ENCODE measurements at regions not wholly inside any gene's neighbourhood (a gene's known extent, or its start where the extent isn't known, plus 50 kb on each side); places are given as distances from the start of the nearest gene placed in this dataset.

- H3K9ac ChIP-seq (ENCODE audit: insufficient read depth in 1 of 2, low read depth in 2 of 2, low read length in 2 of 2) = no peak overlapping the region
- TF ChIP-seq KLF16 (IDR thresholded peaks at IDR 0.05) = no peak
- TF ChIP-seq TBP (optimal IDR thresholded peaks at IDR 0.05; ENCODE audit: low read depth, low read length) = no peak
- TF ChIP-seq THRB (CRISPR knock-in tag; conservative IDR thresholded peaks at IDR 0.05) = no peak
- no peak for TF ChIP-seq ZNF277 (CRISPR knock-in tag; IDR thresholded peaks at IDR 0.05; ENCODE audit: borderline replicate concordance)
- TF ChIP-seq, protein P1, sequence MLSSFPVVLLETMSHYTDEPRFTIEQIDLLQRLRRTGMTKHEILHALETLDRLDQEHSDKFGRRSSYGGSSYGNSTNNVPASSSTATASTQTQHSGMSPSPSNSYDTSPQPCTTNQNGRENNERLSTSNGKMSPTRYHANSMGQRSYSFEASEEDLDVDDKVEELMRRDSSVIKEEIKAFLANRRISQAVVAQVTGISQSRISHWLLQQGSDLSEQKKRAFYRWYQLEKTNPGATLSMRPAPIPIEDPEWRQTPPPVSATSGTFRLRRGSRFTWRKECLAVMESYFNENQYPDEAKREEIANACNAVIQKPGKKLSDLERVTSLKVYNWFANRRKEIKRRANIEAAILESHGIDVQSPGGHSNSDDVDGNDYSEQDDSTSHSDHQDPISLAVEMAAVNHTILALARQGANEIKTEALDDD (IDR thresholded peaks at IDR 0.05) = no peak
- 7% methylated on average over 2 of the region's 2 CpGs for WGBS (ENCODE audit: insufficient coverage, low coverage, missing lambda C conversion rate)
- no peak for FAIRE-seq
- no peaks in the 10 kb centered on the region for H3K79me2 ChIP-seq (ENCODE audit: control insufficient read depth, insufficient read depth, low read length)
- H3K9me1 ChIP-seq (ENCODE audit: control insufficient read depth, insufficient read depth, low read length) = no peaks in the 10 kb centered on the region
- no peaks in the 10 kb centered on the region for H3K4me1 ChIP-seq (replicated peaks in 1 of 2; ENCODE audit: control insufficient read depth in 2 of 2, insufficient read depth in 2 of 2, low read length in 2 of 2)
- H3K36me3 ChIP-seq (ENCODE audit: control insufficient read depth, insufficient read depth, low read length) = no peaks in the 10 kb centered on the region
- ChIA-PET CTCF (ENCODE audit: low intra/inter-chr PET ratio) (no interaction called here), POLR2A (no interaction called here)
- H3K4me3 ChIP-seq = no peak overlapping the region
- no peak for DNase-seq (ENCODE audit: extremely low read depth in 1 of 4, low spot score in 3 of 4)
- no peaks in the 10 kb centered on the region for H3K27me3 ChIP-seq (ENCODE audit: control insufficient read depth in 2 of 2, insufficient read depth in 2 of 2, low read length in 2 of 2)
- intact Hi-C loops (cut with micrococcal nuclease) = no loop called here
- H3K4me2 ChIP-seq (ENCODE audit: insufficient read depth, low read length) = no peak overlapping the region
- H3K27ac ChIP-seq (ENCODE audit: extremely low read depth, low read depth, low read length) = no peak overlapping the region
- BruUV-seq (replicated peaks) = no TSS peak
- in situ Hi-C loops (cut with MboI) = no loop called here
- H4K20me1 ChIP-seq (replicated peaks; ENCODE audit: control insufficient read depth, insufficient read depth, low read length) = no peaks in the 10 kb centered on the region
- H2AFZ ChIP-seq (ENCODE audit: low read depth, low read length) = no peak overlapping the region
- peaks cover 3% of the 10 kb centered on the region; the same call in 1 of the 2 replicates for H3K9me3 ChIP-seq (replicated peaks; ENCODE audit: control insufficient read depth, insufficient read depth, low read depth, low read length)
- no peak for ATAC-seq
Observed at GRCh38 chr5:144844086-144844485, 673.4 kb downstream of the KCTD16 start.

Measured in K562 (cell line).